Neural cell (in vitro differentiated cells): ENCODE measurements at regions not wholly inside any gene's neighbourhood (a gene's known extent, or its start where the extent isn't known, plus 50 kb on each side); places are given as distances from the start of the nearest gene placed in this dataset.

Experiments
- H2AFZ ChIP-seq: fragments of 200-600, 300-800 bp; sonication (generic), shearing (Covaris generic); 2 replicates; pipeline ENCODE4 v1.6.0; 2014; ENCODE audit warnings: low read depth, mild to moderate bottlenecking, antibody characterized with exemption, low read length, moderate library complexity
- H3F3A ChIP-seq: fragments of 200-600 bp; shearing (Covaris generic); 2 replicates; pipeline ENCODE4 v1.6.1; 2016; ENCODE audit warnings: mild to moderate bottlenecking, moderate library complexity, mixed read lengths, antibody characterized with exemption, low read length; ENCODE audit not compliant: insufficient read depth, poor library complexity, severe bottlenecking
- H3K27ac ChIP-seq: fragments of 200-600, 300-800 bp; sonication (generic), shearing (Covaris generic); 2 replicates; pipeline ENCODE4 v1.5.1; 2014; ENCODE audit warnings: mild to moderate bottlenecking, low read length, moderate library complexity
- H3K27me3 ChIP-seq: fragments of 300-800, 200-600 bp; sonication (generic), shearing (Covaris generic); 2 replicates; pipeline ENCODE4 v1.6.0; 2014; ENCODE audit warnings: mild to moderate bottlenecking, low read depth, low read length, moderate library complexity; ENCODE audit not compliant: insufficient read depth
- H3K36me3 ChIP-seq: fragments of 300-800, 200-600 bp; sonication (generic), shearing (Covaris generic); 2 replicates; pipeline ENCODE4 v1.5.1; 2014; ENCODE audit warnings: mild to moderate bottlenecking, antibody characterized with exemption, low read length, moderate library complexity; ENCODE audit not compliant: insufficient read depth
- H3K4me2 ChIP-seq: fragments of 300-800, 200-600 bp; sonication (generic), shearing (Covaris generic); 2 replicates; pipeline ENCODE4 v1.6.0; 2014; ENCODE audit warnings: mild to moderate bottlenecking, low read length
- H3K4me3 ChIP-seq: fragments of 300-800, 200-600 bp; sonication (generic), shearing (Covaris generic); 2 replicates; pipeline ENCODE4 v1.5.1; 2014; ENCODE audit warnings: mild to moderate bottlenecking, low read length, moderate library complexity
- H3K79me2 ChIP-seq: fragments of 200-600 bp; shearing (Covaris generic); replicated peaks from 2 replicates; pipeline ENCODE4 v1.6.0; 2014; ENCODE audit warnings: mild to moderate bottlenecking, low read length, moderate library complexity; ENCODE audit not compliant: insufficient read depth
- H3K9ac ChIP-seq: fragments of 300-800, 200-600 bp; sonication (generic), shearing (Covaris generic); 2 replicates; pipeline ENCODE4 v1.6.1; 2016; ENCODE audit warnings: mild to moderate bottlenecking, low read length, mixed read lengths
- H3K9me2 ChIP-seq: fragments of 200-600 bp; shearing (Covaris generic); 2 replicates; pipeline ENCODE4 v1.6.1; 2016; ENCODE audit warnings: mild to moderate bottlenecking, low read length, mixed read lengths; ENCODE audit not compliant: insufficient read depth
- H3K9me3 ChIP-seq: fragments of 200-600, 300-800 bp; sonication (generic), shearing (Covaris generic); 2 replicates; pipeline ENCODE4 v1.6.1; 2016; ENCODE audit warnings: mild to moderate bottlenecking, mixed run types, low read length, moderate library complexity, mixed read lengths
- H4K20me1 ChIP-seq: fragments of 200-600 bp; shearing (Covaris generic); 2 replicates; pipeline ENCODE4 v1.6.1; 2016; ENCODE audit warnings: mild to moderate bottlenecking, mixed run types; ENCODE audit not compliant: insufficient read depth
- EP300 ChIP-seq: fragments of 450-650 bp; conservative IDR thresholded peaks from 2 replicates; pipeline ENCODE4 v1.6.1; 2014; ENCODE audit warnings: antibody characterized with exemption, mild to moderate bottlenecking, moderate library complexity; ENCODE audit not compliant: poor library complexity, severe bottlenecking
- EZH2 ChIP-seq: fragments of 200-600, 300-800 bp; shearing (Covaris generic), sonication (generic); IDR thresholded peaks from 2 replicates; pipeline ENCODE4 v1.6.1; 2014; ENCODE audit warnings: antibody characterized with exemption, low read length, borderline replicate concordance, mild to moderate bottlenecking; ENCODE audit not compliant: insufficient read depth, poor library complexity, severe bottlenecking
- MXI1 ChIP-seq: fragments of 450-650 bp; conservative IDR thresholded peaks from 2 replicates; pipeline ENCODE4 v1.6.1; 2014; ENCODE audit warnings: antibody characterized with exemption, mild to moderate bottlenecking; ENCODE audit not compliant: poor library complexity, severe bottlenecking
- POLR2AphosphoS5 ChIP-seq: IDR thresholded peaks from 2 replicates; pipeline ENCODE4 v1.6.1; 2012
- RAD21 ChIP-seq: fragments of 450-650 bp; conservative IDR thresholded peaks from 2 replicates; pipeline ENCODE4 v1.6.1; 2014; ENCODE audit warnings: antibody characterized with exemption, mild to moderate bottlenecking, moderate library complexity
- SMC3 ChIP-seq: fragments of 450-650 bp; conservative IDR thresholded peaks from 2 replicates; pipeline ENCODE4 v1.6.1; 2014; ENCODE audit warnings: antibody characterized with exemption, mild to moderate bottlenecking, moderate library complexity; ENCODE audit not compliant: poor library complexity
- TAF1 ChIP-seq: IDR thresholded peaks from 2 replicates; pipeline ENCODE4 v1.6.1; 2012; ENCODE audit warnings: low read depth
- TF ChIP-seq, protein P1 (sequence below): fragments of 450-650 bp; IDR thresholded peaks from 2 replicates; pipeline ENCODE4 v1.5.1; 2014; ENCODE audit warnings: antibody characterized with exemption, mild to moderate bottlenecking, moderate library complexity; ENCODE audit not compliant: poor library complexity, severe bottlenecking
- TF ChIP-seq, protein P2 (sequence below): IDR thresholded peaks from 2 replicates; pipeline ENCODE4 v1.6.1; 2012; ENCODE audit warnings: borderline replicate concordance

DNA sequence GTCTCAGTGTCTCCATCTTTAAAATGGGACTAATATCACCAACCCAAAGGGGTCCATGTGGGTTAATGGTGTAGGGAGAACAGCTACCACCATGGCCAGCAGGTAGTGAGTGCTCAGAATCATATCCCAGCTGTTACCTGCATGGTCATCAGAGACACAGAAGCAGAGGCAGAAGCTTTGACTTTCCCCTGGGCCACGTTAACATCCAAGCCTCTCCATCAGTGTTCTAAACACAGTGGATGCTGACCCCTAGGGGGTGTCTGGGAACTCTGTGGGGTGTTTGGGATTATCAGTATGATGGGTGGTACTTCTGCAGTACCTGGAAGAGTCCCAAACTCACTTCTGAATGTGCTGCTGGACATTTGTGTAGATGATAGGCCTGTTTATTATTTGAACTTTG, 93.6 kb downstream of the GYPC start:
- no peak overlapping the region for H2AFZ ChIP-seq
- H3K9ac ChIP-seq: no peak overlapping the region
- H3K79me2 ChIP-seq: no peaks in the 10 kb centered on the region
- H4K20me1 ChIP-seq: no peaks in the 10 kb centered on the region
- H3K4me3 ChIP-seq: no peak overlapping the region
- H3K9me2 ChIP-seq: no peaks in the 10 kb centered on the region
- H3K27ac ChIP-seq: no peak overlapping the region
- no peaks in the 10 kb centered on the region for H3K27me3 ChIP-seq
- H3K9me3 ChIP-seq: no peaks in the 10 kb centered on the region
- TF ChIP-seq, protein P1, sequence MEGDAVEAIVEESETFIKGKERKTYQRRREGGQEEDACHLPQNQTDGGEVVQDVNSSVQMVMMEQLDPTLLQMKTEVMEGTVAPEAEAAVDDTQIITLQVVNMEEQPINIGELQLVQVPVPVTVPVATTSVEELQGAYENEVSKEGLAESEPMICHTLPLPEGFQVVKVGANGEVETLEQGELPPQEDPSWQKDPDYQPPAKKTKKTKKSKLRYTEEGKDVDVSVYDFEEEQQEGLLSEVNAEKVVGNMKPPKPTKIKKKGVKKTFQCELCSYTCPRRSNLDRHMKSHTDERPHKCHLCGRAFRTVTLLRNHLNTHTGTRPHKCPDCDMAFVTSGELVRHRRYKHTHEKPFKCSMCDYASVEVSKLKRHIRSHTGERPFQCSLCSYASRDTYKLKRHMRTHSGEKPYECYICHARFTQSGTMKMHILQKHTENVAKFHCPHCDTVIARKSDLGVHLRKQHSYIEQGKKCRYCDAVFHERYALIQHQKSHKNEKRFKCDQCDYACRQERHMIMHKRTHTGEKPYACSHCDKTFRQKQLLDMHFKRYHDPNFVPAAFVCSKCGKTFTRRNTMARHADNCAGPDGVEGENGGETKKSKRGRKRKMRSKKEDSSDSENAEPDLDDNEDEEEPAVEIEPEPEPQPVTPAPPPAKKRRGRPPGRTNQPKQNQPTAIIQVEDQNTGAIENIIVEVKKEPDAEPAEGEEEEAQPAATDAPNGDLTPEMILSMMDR: no peak
- no peak for TF ChIP-seq EP300
- TF ChIP-seq SMC3: no peak
- TF ChIP-seq MXI1: no peak
- TF ChIP-seq POLR2AphosphoS5: no peak
- TF ChIP-seq TAF1: no peak
- TF ChIP-seq EZH2: no peak
- TF ChIP-seq RAD21: no peak
- TF ChIP-seq, protein P2, sequence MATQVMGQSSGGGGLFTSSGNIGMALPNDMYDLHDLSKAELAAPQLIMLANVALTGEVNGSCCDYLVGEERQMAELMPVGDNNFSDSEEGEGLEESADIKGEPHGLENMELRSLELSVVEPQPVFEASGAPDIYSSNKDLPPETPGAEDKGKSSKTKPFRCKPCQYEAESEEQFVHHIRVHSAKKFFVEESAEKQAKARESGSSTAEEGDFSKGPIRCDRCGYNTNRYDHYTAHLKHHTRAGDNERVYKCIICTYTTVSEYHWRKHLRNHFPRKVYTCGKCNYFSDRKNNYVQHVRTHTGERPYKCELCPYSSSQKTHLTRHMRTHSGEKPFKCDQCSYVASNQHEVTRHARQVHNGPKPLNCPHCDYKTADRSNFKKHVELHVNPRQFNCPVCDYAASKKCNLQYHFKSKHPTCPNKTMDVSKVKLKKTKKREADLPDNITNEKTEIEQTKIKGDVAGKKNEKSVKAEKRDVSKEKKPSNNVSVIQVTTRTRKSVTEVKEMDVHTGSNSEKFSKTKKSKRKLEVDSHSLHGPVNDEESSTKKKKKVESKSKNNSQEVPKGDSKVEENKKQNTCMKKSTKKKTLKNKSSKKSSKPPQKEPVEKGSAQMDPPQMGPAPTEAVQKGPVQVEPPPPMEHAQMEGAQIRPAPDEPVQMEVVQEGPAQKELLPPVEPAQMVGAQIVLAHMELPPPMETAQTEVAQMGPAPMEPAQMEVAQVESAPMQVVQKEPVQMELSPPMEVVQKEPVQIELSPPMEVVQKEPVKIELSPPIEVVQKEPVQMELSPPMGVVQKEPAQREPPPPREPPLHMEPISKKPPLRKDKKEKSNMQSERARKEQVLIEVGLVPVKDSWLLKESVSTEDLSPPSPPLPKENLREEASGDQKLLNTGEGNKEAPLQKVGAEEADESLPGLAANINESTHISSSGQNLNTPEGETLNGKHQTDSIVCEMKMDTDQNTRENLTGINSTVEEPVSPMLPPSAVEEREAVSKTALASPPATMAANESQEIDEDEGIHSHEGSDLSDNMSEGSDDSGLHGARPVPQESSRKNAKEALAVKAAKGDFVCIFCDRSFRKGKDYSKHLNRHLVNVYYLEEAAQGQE: no peak
- no peaks in the 10 kb centered on the region for H3K36me3 ChIP-seq
- no peak overlapping the region for H3K4me2 ChIP-seq
- H3F3A ChIP-seq: no peaks in the 10 kb centered on the region

DNA sequence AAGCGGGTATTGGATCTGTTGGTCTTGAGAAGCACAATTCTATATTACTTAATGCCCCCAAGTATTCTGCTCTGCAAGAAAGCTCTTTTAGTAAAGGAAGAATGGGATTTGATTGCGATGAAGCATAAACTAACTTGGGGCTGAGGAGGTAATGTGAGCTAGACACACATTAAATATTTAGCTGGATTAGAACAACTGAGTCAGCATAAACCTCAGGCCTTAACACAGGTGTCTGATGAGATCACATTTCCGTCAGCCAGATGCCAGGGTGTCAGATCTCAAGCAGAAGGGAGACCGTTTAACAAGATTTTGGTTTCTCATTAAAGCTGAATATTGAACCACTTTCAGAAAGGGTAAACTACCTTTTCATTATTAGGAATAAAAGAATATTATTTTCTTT, 94.5 kb downstream of the GYPC start:
- Histone ChIP-seq H3K36me3 (no peaks in the 10 kb centered on the region), H3F3A (no peaks in the 10 kb centered on the region), H4K20me1 (no peaks in the 10 kb centered on the region), H3K27ac (no peak overlapping the region), H3K9ac (no peak overlapping the region), H3K4me3 (no peak overlapping the region), H3K9me2 (no peaks in the 10 kb centered on the region), H3K79me2 (no peaks in the 10 kb centered on the region), H3K9me3 (no peaks in the 10 kb centered on the region), H2AFZ (no peak overlapping the region), H3K4me2 (no peak overlapping the region), H3K27me3 (no peaks in the 10 kb centered on the region)
- TF ChIP-seq EP300 (no peak), RAD21 (no peak), EZH2 (no peak), SMC3 (no peak), POLR2AphosphoS5 (no peak), TAF1 (no peak)
- TF ChIP-seq, protein P2: no peak
- TF ChIP-seq, protein P1: no peak
